Prostate gland (tissue), 2 donors: ENCODE measurements at regions not wholly inside any gene's neighbourhood (a gene's known extent, or its start where the extent isn't known, plus 50 kb on each side); places are given as distances from the start of the nearest gene placed in this dataset.

Experiments used
- POLR2A ChIP-seq: fragments of 450-650 bp; IDR thresholded peaks from one replicate; pipeline ENCODE4 v1.6.1; 2016; ENCODE audit warnings: antibody characterized with exemption, mild to moderate bottlenecking
- TF ChIP-seq, protein P1 (sequence below), 4 experiments: fragments of 200-600 bp in 2 of 4; fragments of 450-650 bp in 2 of 4; sonication (generic) in 2 of 4; IDR thresholded peaks; 1 replicate in 3 of 4; 2 replicates in 1 of 4; pipeline ENCODE4 v1.5.1; 2016 to 2019; ENCODE audit warnings: antibody characterized with exemption in 4 of 4, mild to moderate bottlenecking in 2 of 4, moderate library complexity in 2 of 4

DNA sequence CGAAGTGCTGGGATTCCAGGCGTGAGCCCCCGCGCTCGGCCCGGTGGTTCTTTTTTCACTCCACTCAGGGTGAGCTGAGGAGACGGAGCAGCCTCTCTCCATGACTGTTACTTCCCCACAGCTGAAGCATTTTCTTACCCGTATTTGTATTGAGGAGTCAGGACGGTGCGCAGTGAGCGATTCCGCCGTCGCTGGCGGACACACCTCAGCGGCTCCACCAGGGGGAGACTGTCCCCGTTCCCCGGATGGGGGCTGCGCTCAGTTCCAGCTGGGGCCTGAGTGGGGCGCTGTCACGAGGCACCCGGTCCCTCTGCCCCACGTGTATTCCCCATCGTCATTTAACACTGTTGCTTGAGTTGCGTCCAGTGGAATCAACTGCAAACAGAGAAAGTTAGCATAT, 844.0 kb upstream of the FRG1 start:
- TF ChIP-seq, protein P1, sequence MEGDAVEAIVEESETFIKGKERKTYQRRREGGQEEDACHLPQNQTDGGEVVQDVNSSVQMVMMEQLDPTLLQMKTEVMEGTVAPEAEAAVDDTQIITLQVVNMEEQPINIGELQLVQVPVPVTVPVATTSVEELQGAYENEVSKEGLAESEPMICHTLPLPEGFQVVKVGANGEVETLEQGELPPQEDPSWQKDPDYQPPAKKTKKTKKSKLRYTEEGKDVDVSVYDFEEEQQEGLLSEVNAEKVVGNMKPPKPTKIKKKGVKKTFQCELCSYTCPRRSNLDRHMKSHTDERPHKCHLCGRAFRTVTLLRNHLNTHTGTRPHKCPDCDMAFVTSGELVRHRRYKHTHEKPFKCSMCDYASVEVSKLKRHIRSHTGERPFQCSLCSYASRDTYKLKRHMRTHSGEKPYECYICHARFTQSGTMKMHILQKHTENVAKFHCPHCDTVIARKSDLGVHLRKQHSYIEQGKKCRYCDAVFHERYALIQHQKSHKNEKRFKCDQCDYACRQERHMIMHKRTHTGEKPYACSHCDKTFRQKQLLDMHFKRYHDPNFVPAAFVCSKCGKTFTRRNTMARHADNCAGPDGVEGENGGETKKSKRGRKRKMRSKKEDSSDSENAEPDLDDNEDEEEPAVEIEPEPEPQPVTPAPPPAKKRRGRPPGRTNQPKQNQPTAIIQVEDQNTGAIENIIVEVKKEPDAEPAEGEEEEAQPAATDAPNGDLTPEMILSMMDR (IDR thresholded peaks at IDR 0.05) = no peak
- TF ChIP-seq POLR2A = no peak
